ENCODE measurements at regions not wholly inside any gene's neighbourhood (a gene's known extent, or its start where the extent isn't known, plus 50 kb on each side); places are given as distances from the start of the nearest gene placed in this dataset.
A peak's percentile ranks its signal among the peaks of the same experiment; 100 is the strongest.
"Not testable (repeated sequence)": the region's sequence is repeated elsewhere in the genome, so short reads cannot be mapped to it uniquely, and the experiment has no call there.

DNA sequence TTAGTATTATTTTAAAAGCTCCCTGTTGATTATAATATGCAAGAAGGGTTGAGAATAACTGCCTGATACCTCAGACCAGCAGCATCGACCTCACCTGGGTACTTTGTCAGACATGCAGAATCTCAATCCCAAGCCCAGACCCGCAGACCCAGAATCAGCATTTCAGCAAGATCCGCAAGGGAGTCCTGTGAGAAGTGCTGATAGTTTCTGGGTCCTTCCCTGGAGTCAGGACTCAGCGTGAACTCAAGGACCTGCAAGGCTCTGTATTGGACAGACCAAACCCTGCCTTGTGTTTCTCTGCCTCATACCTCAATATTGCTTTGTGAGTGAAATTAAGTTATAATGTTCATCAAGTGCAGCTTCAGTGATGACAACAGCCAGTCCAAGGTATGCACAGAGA is 149.5 kb upstream of the NPY start:
- no peak for DNase-seq (ENCODE audit: low spot score)

DNA sequence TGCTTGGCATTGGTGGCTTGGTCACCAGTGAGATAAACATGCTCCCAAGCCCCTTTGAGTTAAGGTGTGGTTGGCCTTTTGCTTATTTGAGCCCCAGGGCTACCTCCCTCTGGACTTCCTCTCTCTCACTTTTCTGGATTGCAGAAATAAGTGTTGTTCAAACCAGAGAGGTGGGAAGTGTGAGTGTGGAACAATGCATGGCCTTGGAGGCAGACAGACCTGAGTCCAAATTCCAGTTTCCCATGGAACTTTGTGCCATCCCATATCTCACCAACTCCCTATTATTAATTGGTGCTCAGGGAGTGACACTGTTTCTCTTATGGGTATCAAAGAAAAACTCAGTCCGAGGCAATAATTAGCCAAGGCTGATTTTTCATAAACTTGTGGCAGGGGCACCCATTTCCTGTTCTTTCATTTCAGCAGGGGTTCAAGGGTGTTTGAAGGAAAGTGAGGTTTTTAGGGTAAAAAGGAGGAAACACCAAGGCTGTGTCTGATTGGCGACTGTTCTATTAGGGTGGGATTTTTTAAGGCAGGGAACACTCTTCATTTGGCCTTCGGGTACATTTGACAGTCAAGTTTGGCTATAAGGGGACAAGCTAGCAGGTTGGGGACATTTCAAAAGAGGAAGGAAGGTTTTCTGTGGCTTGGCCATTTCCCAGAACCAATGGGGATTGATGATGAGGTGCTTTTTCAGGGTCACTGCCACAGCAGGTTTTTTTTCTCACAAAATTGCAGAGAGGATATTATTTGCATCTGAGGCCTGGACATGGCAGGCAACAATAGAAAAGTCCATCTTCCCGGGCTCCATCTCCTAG is 148.8 kb upstream of the NPY start:
- no peak for DNase-seq (ENCODE audit: low spot score)

DNA sequence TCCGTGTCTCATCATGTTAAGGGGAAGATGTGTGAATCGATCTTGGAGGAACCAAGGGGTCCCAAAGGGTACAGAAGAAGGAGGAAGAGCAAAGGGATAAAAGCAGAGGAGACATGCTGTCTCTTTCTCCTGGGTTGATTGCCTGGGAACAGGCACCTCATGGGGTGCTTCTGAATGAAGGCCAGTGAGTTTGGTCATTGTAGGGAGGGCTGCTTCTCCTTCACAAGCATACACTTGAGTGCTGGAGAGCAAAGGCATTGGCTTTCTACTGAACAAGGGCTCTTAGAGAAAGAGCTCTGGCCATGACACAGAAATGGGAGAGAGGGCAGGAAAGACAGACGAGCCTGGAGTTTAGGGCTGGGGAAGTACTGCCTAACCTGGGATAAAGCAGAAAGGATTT is 146.7 kb upstream of the NPY start:
- DNase-seq (ENCODE audit: low spot score), result no peak

DNA sequence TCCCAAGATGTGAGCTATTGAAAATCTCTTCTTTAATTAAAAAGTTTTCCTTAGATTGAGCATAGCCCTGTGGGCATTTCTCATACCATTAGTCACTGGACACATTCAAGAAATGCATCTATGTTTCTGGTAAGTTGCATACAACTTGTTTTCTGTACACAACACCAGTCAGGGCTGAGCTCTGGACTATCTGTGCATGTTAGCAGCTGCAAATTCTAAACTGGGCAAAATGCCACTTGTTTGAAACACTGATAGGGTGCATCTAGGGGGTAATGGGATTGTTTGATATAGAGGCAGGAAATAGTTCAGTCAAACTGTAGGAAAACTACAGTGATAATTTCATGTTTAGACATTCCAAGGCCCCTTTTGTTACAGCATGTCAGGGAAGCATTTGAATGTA is 145.6 kb upstream of the NPY start:
- no peak for DNase-seq (ENCODE audit: low spot score)

GRCh38 chr7:24140001-24140400 is 144.0 kb upstream of the NPY start:
- no peak for DNase-seq (ENCODE audit: low spot score)

DNA sequence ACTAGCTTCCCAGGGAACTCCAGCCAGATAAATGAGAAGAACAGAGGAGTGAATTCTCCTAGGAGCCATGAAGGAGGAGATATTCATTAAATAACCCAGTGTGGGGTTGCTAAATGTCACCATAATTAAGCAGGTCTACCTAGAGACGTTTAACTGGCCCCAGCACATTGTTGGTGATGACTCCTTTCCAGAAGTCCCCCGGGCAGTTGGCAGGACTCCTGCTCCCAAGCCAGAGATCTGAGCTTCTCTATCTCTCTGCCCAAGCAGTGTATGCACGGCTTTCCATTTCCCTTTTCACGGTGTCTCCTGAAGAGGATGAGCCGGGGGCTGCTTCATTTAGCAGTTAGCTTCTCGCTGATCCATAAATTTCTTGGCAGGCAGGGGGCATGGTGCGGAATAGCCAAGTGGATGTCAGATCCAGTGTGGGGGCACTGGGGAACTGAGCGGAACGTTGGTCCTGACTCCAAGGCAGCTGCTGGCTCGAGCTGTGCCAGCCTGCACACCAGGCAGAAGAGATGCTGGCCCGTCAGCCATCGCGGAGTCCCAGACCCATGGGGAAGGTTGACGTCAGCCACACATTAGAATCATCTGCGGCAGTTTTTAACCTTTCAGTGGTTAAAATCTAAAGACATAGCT is 142.0 kb upstream of the NPY start:
- no peak for DNase-seq (ENCODE audit: low spot score)

DNA sequence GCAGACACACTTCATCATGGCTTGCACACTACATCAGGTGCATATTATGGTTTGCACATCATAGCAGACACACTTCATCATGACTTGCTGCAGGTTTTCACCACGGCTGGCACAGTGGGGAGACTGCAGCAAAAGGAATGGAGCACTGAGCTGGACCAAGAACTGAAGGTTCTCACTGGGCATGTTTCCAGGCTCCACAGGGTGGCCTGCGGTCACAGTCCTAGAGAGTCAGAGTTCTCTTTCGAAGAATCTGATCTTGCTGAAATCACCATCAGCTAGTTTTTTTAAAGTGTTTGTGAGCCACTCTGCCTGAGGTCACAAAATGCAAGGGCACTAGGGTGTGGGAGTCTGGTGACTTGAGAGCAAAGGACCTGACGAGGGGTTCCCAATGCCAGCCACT is 140.4 kb upstream of the NPY start:
- peak; percentile 88 for DNase-seq (ENCODE audit: low spot score)

DNA sequence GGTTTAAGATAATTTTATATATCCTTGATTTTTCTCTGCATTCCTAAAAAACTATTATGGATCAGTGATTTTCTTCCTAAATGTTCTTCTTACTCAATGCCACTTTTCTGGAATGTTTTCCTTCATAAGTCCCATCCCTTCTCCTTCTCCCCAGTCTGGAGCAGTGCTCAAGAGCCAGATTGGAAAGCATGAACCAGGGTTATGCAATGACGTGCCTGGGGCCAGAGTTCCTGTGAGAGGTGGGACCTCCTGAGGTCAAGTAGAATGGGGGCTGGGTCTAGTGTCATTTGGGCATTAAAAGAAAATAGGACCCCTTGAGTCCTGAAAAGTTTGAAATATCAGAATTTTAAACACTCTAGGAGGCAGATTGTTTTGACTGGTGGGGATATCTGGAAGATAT is 132.0 kb upstream of the NPY start:
- no peak for DNase-seq (ENCODE audit: low spot score)

DNA sequence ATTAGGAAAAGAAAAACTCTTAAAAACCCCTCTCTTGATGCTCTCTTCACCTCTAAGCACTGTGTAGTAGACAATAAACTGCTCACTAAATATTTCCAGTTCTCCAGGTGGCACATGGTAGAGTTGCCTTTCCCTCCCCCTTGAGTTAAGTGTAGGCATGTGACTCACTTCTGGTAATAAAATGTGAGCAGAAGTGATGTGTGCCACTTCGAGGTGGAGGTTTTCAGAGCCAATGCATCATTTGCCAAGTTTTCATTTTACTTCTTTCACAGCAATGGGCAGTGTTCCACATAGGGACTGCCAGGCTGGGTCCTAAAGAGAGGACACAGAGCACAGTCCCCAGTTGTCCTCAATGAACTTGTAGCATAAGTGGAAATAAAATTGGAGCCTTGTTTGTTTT is 131.6 kb upstream of the NPY start:
- DNase-seq (ENCODE audit: low spot score), result peak; percentile 66

DNA sequence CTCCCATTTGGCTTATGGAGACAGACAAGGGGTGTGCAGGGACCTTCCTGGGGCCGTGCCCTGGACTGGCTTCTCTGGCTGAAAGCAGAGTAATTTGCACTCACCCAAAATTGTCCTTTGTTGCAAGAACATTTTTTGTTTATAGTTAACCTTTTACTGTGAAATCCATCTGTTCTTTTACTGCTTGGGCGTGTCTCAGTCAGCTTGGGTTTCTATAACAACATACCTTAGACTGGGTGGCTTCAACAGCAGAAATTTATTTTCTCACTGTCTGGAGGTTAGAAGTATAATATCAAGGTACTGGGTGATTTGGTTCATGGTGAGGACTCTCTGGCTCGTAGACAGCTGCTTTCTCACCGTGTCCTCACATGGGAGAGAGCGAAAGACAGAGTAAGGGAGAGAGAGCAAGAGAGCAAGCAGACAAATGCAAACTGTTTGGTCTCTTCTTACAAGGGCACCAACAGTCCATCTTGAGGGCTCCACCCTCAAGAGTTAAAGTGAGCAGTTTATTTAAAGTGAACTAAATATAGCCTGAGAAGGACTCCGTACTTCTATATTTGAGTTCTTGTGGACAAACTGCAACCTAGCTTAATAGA is 131.0 kb upstream of the NPY start:
- DNase-seq (ENCODE audit: low spot score), result no peak

GRCh38 chr7:24157666-24158065 is 126.3 kb upstream of the NPY start:
- DNase-seq (ENCODE audit: low spot score), result no peak

- peak; percentile 74 for DNase-seq (ENCODE audit: low spot score)
Observed at GRCh38 chr7:24158975-24159374, 125.0 kb upstream of the NPY start.

GRCh38 chr7:24164401-24164800 is 119.6 kb upstream of the NPY start:
- no peak for DNase-seq (ENCODE audit: low spot score)

DNA sequence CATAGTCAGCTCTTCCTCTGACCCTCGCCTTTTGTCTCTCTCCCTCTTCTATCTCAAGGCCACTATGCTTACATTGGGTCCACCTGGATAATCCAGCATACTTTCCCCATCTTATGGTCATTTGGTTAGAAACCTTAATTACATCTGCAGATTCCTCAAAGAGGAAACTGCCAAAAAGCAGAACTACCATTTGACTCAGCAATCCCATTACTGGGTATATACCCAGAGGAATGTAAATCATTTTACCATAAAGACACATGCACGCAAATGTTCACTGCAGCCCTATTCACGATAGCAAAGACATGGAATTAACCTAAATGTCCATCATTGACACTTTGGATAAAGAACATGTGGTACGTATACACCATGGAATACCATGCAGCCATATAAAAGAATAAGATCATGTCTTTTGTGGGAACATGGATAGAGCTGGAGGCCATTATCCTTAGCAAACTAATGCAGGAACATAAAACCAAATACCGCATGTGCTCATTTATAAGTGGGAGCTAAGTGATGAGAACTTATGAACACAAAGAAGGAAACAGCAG is 114.8 kb upstream of the NPY start:
- no peak for DNase-seq (ENCODE audit: low spot score)

- not testable (repeated sequence) for DNase-seq (ENCODE audit: low spot score)
Observed at GRCh38 chr7:24171951-24172350, 112.0 kb upstream of the NPY start.

- DNase-seq (ENCODE audit: low spot score), result no peak
Observed at GRCh38 chr7:24172856-24173255, 111.1 kb upstream of the NPY start.

- no peak for DNase-seq (ENCODE audit: low spot score)
Observed at GRCh38 chr7:24175603-24176002, 108.4 kb upstream of the NPY start.

- no peak for DNase-seq (ENCODE audit: low spot score)
Observed at GRCh38 chr7:24178811-24179570, 105.0 kb upstream of the NPY start.

DNA sequence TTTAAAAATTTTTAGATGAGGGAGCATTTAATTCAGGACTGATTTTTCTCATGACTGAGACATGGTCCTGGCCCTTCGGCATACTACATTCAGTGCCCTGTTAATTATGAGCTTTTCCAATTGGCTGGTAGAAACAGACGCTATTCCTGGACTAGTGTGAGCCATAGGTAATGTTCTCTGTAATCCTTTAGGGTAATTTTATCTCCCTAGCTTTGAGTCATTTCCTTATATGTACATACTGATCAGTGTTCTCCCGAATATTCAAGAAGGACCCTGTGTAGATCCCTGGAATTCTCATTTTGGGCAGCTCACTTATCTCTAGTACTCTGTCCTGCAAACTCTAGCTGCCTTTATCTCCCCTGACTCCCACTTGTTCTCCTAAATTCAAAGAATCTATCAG is 92.6 kb upstream of the NPY start:
- no peak for DNase-seq (ENCODE audit: low spot score)

DNA sequence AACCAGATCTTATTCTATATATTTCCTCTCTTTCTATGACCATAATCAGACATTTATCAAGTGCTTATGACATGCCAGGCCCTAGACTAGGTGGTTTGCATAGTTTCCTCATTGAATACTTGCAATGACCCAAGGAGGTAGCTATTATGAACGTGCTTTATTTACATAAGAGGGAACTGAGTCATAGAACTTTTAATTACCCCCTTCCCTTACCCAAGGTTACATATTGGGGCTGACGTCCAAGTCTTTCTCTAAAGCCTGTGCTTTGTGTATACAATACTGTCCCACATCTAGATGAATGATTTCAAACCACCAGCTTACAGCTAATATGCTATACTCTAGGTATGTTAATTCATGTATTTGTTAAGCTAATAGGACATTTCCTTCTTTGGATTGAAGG is 91.9 kb upstream of the NPY start:
- no peak for DNase-seq (ENCODE audit: low spot score)

DNA sequence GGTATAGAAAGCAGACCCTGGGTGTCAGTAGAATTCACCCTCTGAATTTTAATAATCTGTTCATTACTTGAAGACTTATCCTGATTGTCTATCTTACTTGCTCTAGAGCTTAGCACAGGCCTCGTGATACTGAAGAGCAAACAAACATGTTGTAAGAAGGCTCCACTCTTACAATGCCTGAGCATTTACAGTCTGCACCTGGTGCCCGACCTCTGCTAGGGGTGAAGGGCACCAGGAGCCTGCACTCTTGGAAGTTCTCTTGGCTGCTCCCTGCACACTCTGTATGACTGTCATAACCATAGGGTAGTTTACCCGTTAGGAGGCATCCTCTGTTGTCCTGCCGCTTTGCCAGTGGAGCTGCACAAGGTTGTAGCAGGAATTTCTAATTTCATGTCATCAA is 91.3 kb upstream of the NPY start:
- DNase-seq (ENCODE audit: low spot score), result no peak

GRCh38 chr7:24197852-24198251 is 86.1 kb upstream of the NPY start:
- peak; percentile 86 for DNase-seq (ENCODE audit: low spot score)

Data from A172 (cell line).